ENCODE measurements at regions not wholly inside any gene's neighbourhood (a gene's known extent, or its start where the extent isn't known, plus 50 kb on each side); places are given as distances from the start of the nearest gene placed in this dataset.

DNA sequence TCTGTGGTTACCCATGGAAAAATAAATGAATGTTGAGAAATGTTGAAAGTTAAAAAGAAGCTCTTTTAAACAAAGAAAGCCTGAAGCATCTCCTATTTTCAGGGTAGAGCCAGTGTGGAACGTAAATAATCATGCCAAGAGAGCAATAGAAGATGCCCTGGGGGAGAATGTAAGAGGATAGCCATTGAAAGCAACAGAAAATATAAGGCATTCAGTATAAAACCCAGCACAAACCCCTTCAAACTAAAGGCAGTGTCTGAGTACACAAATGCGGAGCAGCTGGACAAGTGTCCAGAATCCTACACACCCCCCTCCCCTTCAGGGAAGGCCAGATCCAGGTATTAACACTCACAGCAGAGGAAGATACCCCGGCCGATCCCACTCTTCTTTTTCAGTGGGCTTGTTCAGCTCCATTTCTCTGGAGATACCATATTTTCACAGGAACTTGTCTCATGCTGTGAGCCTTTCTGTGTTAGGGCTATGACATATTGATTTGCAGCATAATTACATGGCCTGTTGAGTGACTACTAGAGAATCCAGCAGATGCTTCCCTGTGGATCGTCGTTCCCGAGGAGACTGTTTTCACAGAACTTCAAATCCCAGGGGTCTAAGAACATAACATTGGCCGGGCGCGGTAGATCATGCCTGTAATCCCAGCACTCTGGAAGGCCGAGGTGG, 101.2 kb downstream of the PLK2 start:
- H3K36me3 ChIP-seq (ENCODE audit: control insufficient read depth in 3 of 3, insufficient read depth in 3 of 3, low read length in 3 of 3): no peaks in the 10 kb centered on the region
- no peak overlapping the region for H3K9ac ChIP-seq (ENCODE audit: low read depth in 1 of 3, low read length in 3 of 3)
- H3K27me3 ChIP-seq (ENCODE audit: control insufficient read depth in 3 of 3, insufficient read depth in 3 of 3, low read length in 3 of 3): no peaks in the 10 kb centered on the region
- no peaks in the 10 kb centered on the region for H3K4me1 ChIP-seq (ENCODE audit: control insufficient read depth in 3 of 3, insufficient read depth in 3 of 3, low read length in 3 of 3)
- H3K27ac ChIP-seq (ENCODE audit: low read depth, low read length): no peak overlapping the region
- H3K9me3 ChIP-seq (ENCODE audit: control insufficient read depth in 3 of 3, low read length in 3 of 3): no peaks in the 10 kb centered on the region
- no peak overlapping the region for H3K4me3 ChIP-seq (ENCODE audit: low read length in 3 of 3)

DNA sequence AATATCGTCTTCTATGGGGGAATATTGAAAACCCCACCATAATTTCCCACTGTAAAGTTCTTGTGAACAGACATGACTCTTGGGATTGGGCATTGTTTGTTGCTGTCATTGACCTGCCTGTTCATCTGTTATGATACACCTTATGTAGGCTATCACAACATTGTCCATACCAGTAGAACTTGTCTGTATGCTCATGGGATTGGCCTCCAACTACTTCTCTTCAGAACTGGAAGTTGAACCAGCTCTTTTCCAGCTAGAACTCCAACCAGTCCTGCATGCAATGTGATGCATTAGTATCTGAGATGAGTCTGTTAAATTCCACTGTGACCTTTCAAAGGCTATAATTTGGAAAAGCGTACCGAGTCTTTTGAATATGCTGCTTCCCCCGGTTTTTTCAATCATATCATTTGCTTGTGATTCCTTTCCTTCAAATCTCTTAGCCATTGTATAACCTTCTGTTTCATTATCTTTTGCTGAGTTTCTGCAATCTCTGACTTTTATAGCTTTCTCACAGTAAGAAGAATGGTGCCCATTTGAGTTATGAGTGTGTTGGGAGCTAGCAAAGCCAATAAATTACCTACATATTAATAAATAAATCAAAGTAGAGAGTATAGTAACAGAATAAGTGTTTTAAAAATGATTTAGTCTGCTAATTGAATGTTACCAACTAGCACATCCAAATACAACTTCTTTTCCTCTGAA, 101.9 kb downstream of the PLK2 start:
- H3K27ac ChIP-seq (ENCODE audit: low read depth, low read length): no peak overlapping the region
- no peak overlapping the region for H3K9ac ChIP-seq (ENCODE audit: low read depth in 1 of 3, low read length in 3 of 3)
- H3K9me3 ChIP-seq (ENCODE audit: control insufficient read depth in 3 of 3, low read length in 3 of 3): no peaks in the 10 kb centered on the region
- H3K4me1 ChIP-seq (ENCODE audit: control insufficient read depth in 3 of 3, insufficient read depth in 3 of 3, low read length in 3 of 3): no peaks in the 10 kb centered on the region
- H3K36me3 ChIP-seq (ENCODE audit: control insufficient read depth in 3 of 3, insufficient read depth in 3 of 3, low read length in 3 of 3): no peaks in the 10 kb centered on the region
- no peaks in the 10 kb centered on the region for H3K27me3 ChIP-seq (ENCODE audit: control insufficient read depth in 3 of 3, insufficient read depth in 3 of 3, low read length in 3 of 3)
- no peak overlapping the region for H3K4me3 ChIP-seq (ENCODE audit: low read length in 3 of 3)

DNA sequence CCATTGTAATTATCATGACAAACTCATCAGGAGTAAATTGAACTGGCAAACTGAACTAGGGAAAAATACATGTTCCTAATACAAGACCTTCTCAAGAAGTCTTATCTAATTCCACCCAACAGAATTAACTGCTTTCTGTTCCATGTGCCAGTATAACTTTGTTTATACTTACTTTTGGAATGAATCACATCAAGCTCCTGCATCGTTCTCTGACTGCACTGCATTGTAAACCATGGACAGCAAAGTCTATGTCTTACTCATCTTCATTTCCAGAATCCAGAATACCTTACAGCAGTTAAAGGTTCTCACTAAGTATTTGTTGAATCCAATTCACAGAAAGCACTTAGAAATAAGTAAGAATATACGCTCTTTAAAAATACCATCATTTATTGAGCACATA, 102.8 kb downstream of the PLK2 start:
- Histone ChIP-seq H3K27ac (ENCODE audit: low read depth, low read length) (no peak overlapping the region), H3K36me3 (ENCODE audit: control insufficient read depth in 3 of 3, insufficient read depth in 3 of 3, low read length in 3 of 3) (no peaks in the 10 kb centered on the region), H3K9me3 (ENCODE audit: control insufficient read depth in 3 of 3, low read length in 3 of 3) (no peaks in the 10 kb centered on the region), H3K4me3 (ENCODE audit: low read length in 3 of 3) (no peak overlapping the region), H3K4me1 (ENCODE audit: control insufficient read depth in 3 of 3, insufficient read depth in 3 of 3, low read length in 3 of 3) (no peaks in the 10 kb centered on the region), H3K9ac (ENCODE audit: low read depth in 1 of 3, low read length in 3 of 3) (no peak overlapping the region), H3K27me3 (ENCODE audit: control insufficient read depth in 3 of 3, insufficient read depth in 3 of 3, low read length in 3 of 3) (no peaks in the 10 kb centered on the region)

DNA sequence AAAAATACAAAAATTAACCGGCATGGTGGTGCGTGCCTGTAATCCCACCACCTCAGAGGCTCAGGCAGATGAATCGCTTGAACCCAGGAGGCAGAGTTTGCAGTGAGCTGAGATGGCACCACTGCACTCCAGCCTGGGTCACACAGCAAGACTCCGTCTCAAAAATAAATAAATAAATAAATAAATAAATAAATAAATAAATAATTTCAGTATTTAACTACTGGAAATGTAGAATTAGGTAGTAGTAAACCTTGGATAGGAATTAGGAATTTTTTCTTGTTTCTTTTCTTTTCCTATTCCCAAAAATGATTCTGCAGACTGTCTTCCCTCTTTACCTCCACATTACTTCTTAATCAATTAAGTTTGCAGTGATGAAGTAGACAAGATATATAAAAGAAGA, 103.2 kb downstream of the PLK2 start:
- Histone ChIP-seq H3K4me1 (ENCODE audit: control insufficient read depth in 3 of 3, insufficient read depth in 3 of 3, low read length in 3 of 3) (no peaks in the 10 kb centered on the region), H3K4me3 (ENCODE audit: low read length in 3 of 3) (no peak overlapping the region), H3K27me3 (ENCODE audit: control insufficient read depth in 3 of 3, insufficient read depth in 3 of 3, low read length in 3 of 3) (no peaks in the 10 kb centered on the region), H3K9me3 (ENCODE audit: control insufficient read depth in 3 of 3, low read length in 3 of 3) (no peaks in the 10 kb centered on the region), H3K27ac (ENCODE audit: low read depth, low read length) (no peak overlapping the region), H3K9ac (ENCODE audit: low read depth in 1 of 3, low read length in 3 of 3) (no peak overlapping the region), H3K36me3 (ENCODE audit: control insufficient read depth in 3 of 3, insufficient read depth in 3 of 3, low read length in 3 of 3) (no peaks in the 10 kb centered on the region)

DNA sequence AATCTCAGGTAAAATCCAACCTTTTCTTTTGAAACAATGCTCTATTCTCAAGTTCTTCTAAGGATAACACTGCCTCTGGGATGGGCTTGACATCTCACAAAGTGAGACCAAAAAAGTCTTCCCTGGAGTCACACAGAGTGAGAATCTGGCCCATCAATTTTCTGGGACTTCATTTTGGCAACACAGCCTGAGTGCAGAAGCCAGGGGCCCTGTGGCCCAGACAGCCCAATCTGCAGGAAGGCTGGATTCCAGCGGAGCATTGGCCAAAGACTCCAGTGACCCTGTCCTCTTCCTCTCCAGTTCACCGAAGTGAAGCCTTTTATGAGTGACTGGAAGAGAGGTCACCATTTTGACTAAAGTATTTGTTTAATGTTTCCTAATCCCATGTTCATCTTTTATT, 105.1 kb downstream of the PLK2 start:
- Histone ChIP-seq H3K27ac (ENCODE audit: low read depth, low read length) (no peak overlapping the region), H3K27me3 (ENCODE audit: control insufficient read depth in 3 of 3, insufficient read depth in 3 of 3, low read length in 3 of 3) (no peaks in the 10 kb centered on the region), H3K36me3 (ENCODE audit: control insufficient read depth in 3 of 3, insufficient read depth in 3 of 3, low read length in 3 of 3) (no peaks in the 10 kb centered on the region), H3K9me3 (ENCODE audit: control insufficient read depth in 3 of 3, low read length in 3 of 3) (no peaks in the 10 kb centered on the region), H3K4me3 (ENCODE audit: low read length in 3 of 3) (no peak overlapping the region), H3K4me1 (ENCODE audit: control insufficient read depth in 3 of 3, insufficient read depth in 3 of 3, low read length in 3 of 3) (no peaks in the 10 kb centered on the region), H3K9ac (ENCODE audit: low read depth in 1 of 3, low read length in 3 of 3) (no peak overlapping the region)

DNA sequence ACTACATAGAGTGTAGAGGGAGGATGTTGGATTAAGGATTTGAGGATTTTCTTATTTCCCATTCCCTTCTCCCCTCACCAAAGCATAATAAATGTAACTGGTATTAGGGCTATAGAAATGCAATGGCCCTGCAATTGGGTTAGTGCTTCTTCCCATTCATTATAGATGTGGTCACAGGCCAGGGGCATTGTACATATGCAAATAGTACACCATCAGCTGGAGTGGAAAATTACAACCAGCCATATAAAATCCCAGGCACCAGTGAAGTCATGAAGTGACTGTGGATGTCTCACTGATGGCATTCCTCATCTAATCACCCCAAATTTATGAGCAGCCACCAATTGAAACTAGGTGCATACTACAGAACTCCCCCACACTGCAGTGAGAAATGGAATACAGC, 105.9 kb downstream of the PLK2 start:
- Histone ChIP-seq H3K4me3 (ENCODE audit: low read length in 3 of 3) (no peak overlapping the region), H3K4me1 (ENCODE audit: control insufficient read depth in 3 of 3, insufficient read depth in 3 of 3, low read length in 3 of 3) (no peaks in the 10 kb centered on the region), H3K27ac (ENCODE audit: low read depth, low read length) (no peak overlapping the region), H3K9me3 (ENCODE audit: control insufficient read depth in 3 of 3, low read length in 3 of 3) (no peaks in the 10 kb centered on the region), H3K36me3 (ENCODE audit: control insufficient read depth in 3 of 3, insufficient read depth in 3 of 3, low read length in 3 of 3) (no peaks in the 10 kb centered on the region), H3K9ac (ENCODE audit: low read depth in 1 of 3, low read length in 3 of 3) (no peak overlapping the region), H3K27me3 (ENCODE audit: control insufficient read depth in 3 of 3, insufficient read depth in 3 of 3, low read length in 3 of 3) (no peaks in the 10 kb centered on the region)

DNA sequence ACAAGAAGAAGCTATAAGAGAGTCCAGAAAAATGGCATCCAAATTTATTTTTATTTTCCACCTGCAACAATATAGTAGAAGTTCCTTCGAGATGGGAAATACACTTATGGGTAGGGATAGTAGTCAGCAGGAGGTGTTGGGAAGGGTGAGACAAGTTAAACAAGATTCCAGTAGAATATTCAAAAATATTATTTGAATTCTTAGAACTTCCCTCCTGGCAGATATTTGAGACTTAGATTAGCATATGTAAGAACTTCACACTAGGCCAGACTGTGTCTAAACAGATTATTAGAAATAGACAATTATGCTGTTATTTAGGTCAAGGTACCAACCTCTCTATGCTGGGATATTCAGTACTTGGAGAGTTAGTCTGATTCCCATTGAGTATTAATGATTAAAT, 108.7 kb downstream of the PLK2 start:
- Histone ChIP-seq H3K9me3 (ENCODE audit: control insufficient read depth in 3 of 3, low read length in 3 of 3) (no peaks in the 10 kb centered on the region), H3K4me3 (ENCODE audit: low read length in 3 of 3) (no peak overlapping the region), H3K36me3 (ENCODE audit: control insufficient read depth in 3 of 3, insufficient read depth in 3 of 3, low read length in 3 of 3) (no peaks in the 10 kb centered on the region), H3K4me1 (ENCODE audit: control insufficient read depth in 3 of 3, insufficient read depth in 3 of 3, low read length in 3 of 3) (no peaks in the 10 kb centered on the region), H3K27ac (ENCODE audit: low read depth, low read length) (no peak overlapping the region), H3K9ac (ENCODE audit: low read depth in 1 of 3, low read length in 3 of 3) (no peak overlapping the region), H3K27me3 (ENCODE audit: control insufficient read depth in 3 of 3, insufficient read depth in 3 of 3, low read length in 3 of 3) (no peaks in the 10 kb centered on the region)

DNA sequence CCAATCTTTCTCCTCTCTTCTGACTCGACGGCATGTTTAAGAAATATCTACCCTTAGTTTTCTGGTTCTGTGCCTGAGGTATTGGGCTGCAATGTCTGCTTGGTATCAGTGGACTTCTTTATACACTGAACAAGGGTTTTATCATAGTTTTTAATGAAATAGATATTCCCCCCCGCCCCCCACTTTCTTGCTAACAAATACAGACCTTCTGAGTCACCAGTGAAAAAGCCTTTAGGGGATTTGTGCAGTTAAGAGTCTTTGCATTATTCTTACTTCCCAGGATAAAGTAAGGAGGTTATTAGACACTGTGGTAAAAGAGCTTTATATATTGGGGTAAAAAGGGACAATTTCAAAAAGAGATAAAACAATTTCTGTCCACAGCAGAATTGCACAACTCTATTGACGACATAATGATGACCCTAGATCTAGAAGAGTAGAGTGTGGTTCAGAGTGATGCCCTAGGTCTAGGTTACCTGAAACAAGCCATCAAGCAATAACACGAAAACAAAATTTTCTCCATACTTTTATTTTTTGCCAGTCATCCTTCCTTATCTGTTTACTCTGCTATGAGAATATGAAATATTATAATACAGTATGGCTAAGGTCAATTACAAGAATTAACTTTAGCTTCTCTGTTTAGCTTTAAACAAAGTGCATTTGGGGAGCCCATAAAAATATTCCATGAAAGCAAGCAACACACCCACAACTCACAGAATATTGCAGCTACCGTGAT, 110.7 kb downstream of the PLK2 start:
- no peaks in the 10 kb centered on the region for H3K27me3 ChIP-seq (ENCODE audit: control insufficient read depth in 3 of 3, insufficient read depth in 3 of 3, low read length in 3 of 3)
- H3K27ac ChIP-seq (ENCODE audit: low read depth, low read length): no peak overlapping the region
- no peaks in the 10 kb centered on the region for H3K4me1 ChIP-seq (ENCODE audit: control insufficient read depth in 3 of 3, insufficient read depth in 3 of 3, low read length in 3 of 3)
- no peak overlapping the region for H3K4me3 ChIP-seq (ENCODE audit: low read length in 3 of 3)
- H3K36me3 ChIP-seq (ENCODE audit: control insufficient read depth in 3 of 3, insufficient read depth in 3 of 3, low read length in 3 of 3): no peaks in the 10 kb centered on the region
- no peaks in the 10 kb centered on the region for H3K9me3 ChIP-seq (ENCODE audit: control insufficient read depth in 3 of 3, low read length in 3 of 3)
- no peak overlapping the region for H3K9ac ChIP-seq (ENCODE audit: low read depth in 1 of 3, low read length in 3 of 3)

DNA sequence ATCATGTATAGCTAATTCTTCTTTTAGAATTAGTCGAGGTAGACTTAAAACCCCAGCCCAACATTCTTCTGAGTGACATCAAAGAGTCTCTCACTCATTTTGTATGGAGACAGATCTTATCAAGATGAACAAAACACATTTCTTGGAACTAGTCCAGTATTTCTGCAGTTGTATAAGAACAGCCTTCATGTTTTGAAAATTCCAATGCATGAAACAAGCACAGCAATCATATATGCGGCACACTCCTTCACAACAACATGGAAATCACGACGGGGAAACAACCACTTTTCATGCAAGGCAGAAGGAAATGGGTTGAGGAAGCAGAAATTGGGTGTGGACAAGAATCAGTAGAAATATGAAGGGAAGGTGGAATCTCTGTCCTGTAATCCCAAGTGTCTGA, 113.8 kb downstream of the PLK2 start:
- Histone ChIP-seq H3K4me3 (ENCODE audit: low read length in 3 of 3) (no peak overlapping the region), H3K27ac (ENCODE audit: low read depth, low read length) (no peak overlapping the region), H3K36me3 (ENCODE audit: control insufficient read depth in 3 of 3, insufficient read depth in 3 of 3, low read length in 3 of 3) (no peaks in the 10 kb centered on the region), H3K9ac (ENCODE audit: low read depth in 1 of 3, low read length in 3 of 3) (no peak overlapping the region), H3K27me3 (ENCODE audit: control insufficient read depth in 3 of 3, insufficient read depth in 3 of 3, low read length in 3 of 3) (no peaks in the 10 kb centered on the region), H3K9me3 (ENCODE audit: control insufficient read depth in 3 of 3, low read length in 3 of 3) (no peaks in the 10 kb centered on the region), H3K4me1 (ENCODE audit: control insufficient read depth in 3 of 3, insufficient read depth in 3 of 3, low read length in 3 of 3) (no peaks in the 10 kb centered on the region)

DNA sequence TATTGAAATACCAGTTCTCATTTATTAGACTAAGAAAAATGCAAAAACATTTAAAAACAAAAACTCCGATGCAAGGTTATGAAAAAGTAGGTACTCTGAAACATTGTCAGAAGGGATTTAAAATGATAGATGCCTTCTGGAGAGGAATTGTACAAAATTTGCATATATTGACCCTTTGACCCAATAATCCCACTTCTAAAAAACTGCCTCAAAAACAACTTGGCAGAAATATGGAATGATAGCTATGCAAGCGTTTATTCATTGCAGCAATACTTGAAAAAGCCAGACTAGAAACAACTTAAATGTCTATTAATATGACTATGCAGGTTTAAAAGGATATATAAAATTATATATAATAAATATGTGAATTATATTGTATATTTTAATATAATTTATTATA, 118.4 kb downstream of the PLK2 start:
- H3K4me1 ChIP-seq (ENCODE audit: control insufficient read depth in 3 of 3, insufficient read depth in 3 of 3, low read length in 3 of 3): no peaks in the 10 kb centered on the region
- no peaks in the 10 kb centered on the region for H3K27me3 ChIP-seq (ENCODE audit: control insufficient read depth in 3 of 3, insufficient read depth in 3 of 3, low read length in 3 of 3)
- no peak overlapping the region for H3K27ac ChIP-seq (ENCODE audit: low read depth, low read length)
- H3K9ac ChIP-seq (ENCODE audit: low read depth in 1 of 3, low read length in 3 of 3): no peak overlapping the region
- H3K36me3 ChIP-seq (ENCODE audit: control insufficient read depth in 3 of 3, insufficient read depth in 3 of 3, low read length in 3 of 3): no peaks in the 10 kb centered on the region
- H3K9me3 ChIP-seq (ENCODE audit: control insufficient read depth in 3 of 3, low read length in 3 of 3): no peaks in the 10 kb centered on the region
- H3K4me3 ChIP-seq (ENCODE audit: low read length in 3 of 3): no peak overlapping the region

Data from skeletal muscle tissue (tissue), 3 donors.